CD8-positive, alpha-beta memory T cell (primary cell): ENCODE measurements at regions not wholly inside any gene's neighbourhood (a gene's known extent, or its start where the extent isn't known, plus 50 kb on each side); places are given as distances from the start of the nearest gene placed in this dataset.

Experiments used
- CTCF ChIA-PET: fragments of 350-600 bp; sonication (Branson Sonifier 250); formaldehyde crosslinking; loops from one replicate; lab custom pipeline; 2021; ENCODE audit warnings: antibody characterized with exemption; lab: Charles Lee
- POLR2A ChIA-PET: fragments of 350-600 bp; sonication (Branson Sonifier 250); formaldehyde crosslinking; loops from one replicate; lab custom pipeline; 2021; ENCODE audit warnings: antibody characterized with exemption; lab: Charles Lee
- DNase-seq, 5 donors: peaks; one replicate each; pipeline versions ENCODE4 v3.0.0 to v3.0.0-alpha.2; 2020 to 2022; ENCODE audit warnings: mixed read lengths in 1 of 5
- H3K27ac ChIP-seq: one replicate; pipeline ENCODE4 v1.7.0; 2013; ENCODE audit warnings: low read depth, mild to moderate bottlenecking, low read length, moderate library complexity
- H3K27me3 ChIP-seq: 2 replicates; pipeline ENCODE4 v1.7.0; 2013; ENCODE audit warnings: low read length, mild to moderate bottlenecking; ENCODE audit not compliant: insufficient read depth, poor library complexity, severe bottlenecking
- H3K36me3 ChIP-seq: 2 replicates; pipeline ENCODE4 v1.7.0; 2013; ENCODE audit warnings: mild to moderate bottlenecking, low read length, moderate library complexity; ENCODE audit not compliant: insufficient read depth
- H3K4me1 ChIP-seq: 2 replicates; pipeline ENCODE4 v1.7.0; 2013; ENCODE audit warnings: mild to moderate bottlenecking, low read length, moderate library complexity; ENCODE audit not compliant: insufficient read depth
- H3K4me3 ChIP-seq: 2 replicates; pipeline ENCODE4 v1.7.0; 2013; ENCODE audit warnings: mild to moderate bottlenecking, low read length
- H3K9me3 ChIP-seq: 2 replicates; pipeline ENCODE4 v1.7.0; 2013; ENCODE audit warnings: mild to moderate bottlenecking, low read length
- H3K27ac Mint-ChIP-seq, 8 donors: one replicate each; pipeline ENCODE4 v1.8.0; 2020 to 2021; ENCODE audit warnings: mixed read lengths in 8 of 8, mild to moderate bottlenecking in 6 of 8, inconsistent platforms in 3 of 8, moderate library complexity in 3 of 8
- H3K27me3 Mint-ChIP-seq, 2 donors: one replicate each; pipeline ENCODE4 v1.8.0; 2020 to 2021; ENCODE audit warnings: mixed read lengths in 2 of 2, mild to moderate bottlenecking in 1 of 2, moderate library complexity in 1 of 2
- H3K36me3 Mint-ChIP-seq, 3 donors: one replicate each; pipeline ENCODE4 v1.8.0; 2020 to 2021; ENCODE audit warnings: mixed read lengths in 3 of 3, inconsistent platforms in 1 of 3, mild to moderate bottlenecking in 1 of 3
- H3K4me1 Mint-ChIP-seq, 3 donors: one replicate each; pipeline ENCODE4 v1.8.0; 2020 to 2021; ENCODE audit warnings: mixed read lengths in 3 of 3, inconsistent platforms in 1 of 3, mild to moderate bottlenecking in 1 of 3
- H3K4me3 Mint-ChIP-seq, 7 donors: one replicate each; pipeline ENCODE4 v1.8.0; 2020 to 2021; ENCODE audit warnings: mixed read lengths in 7 of 7, mild to moderate bottlenecking in 6 of 7, moderate library complexity in 4 of 7, inconsistent platforms in 2 of 7
- H3K9me3 Mint-ChIP-seq, 5 donors: one replicate each; pipeline ENCODE4 v1.8.0; 2020 to 2022; ENCODE audit warnings: mixed read lengths in 5 of 5, mild to moderate bottlenecking in 3 of 5, moderate library complexity in 2 of 5, inconsistent platforms in 1 of 5

DNA sequence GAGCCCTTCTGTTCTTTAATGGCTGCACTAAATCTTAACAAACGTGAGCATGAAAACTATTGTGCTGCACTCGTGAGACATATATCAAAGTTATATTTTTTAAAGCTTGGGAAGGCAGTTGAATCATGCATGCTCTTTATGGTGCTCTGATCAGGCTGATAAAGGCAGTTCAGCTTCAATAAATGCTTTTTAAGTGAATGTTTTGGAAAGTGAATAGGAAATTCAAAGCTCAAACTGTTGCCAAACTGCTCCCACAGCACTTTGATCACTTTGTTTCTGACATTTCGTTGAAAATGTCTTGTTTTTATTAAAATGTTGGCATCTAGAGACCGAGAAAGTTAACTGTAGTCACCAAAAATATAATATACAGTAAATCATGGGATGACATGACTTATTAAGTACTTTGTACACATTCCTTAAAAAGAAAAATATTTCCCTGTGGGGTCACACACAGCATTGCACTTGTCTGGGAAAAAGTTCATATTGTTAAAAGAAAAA is 625.7 kb upstream of the PCDH9 start:
- no peaks in the 10 kb centered on the region for H3K27me3 ChIP-seq
- no peak overlapping the region for H3K4me3 ChIP-seq
- ChIA-PET CTCF (no interaction called here), POLR2A (no interaction called here)
- no peaks in the 10 kb centered on the region for H3K4me1 ChIP-seq
- Mint-ChIP-seq H3K9me3 (peaks cover 0 to 25% (median 9%) of the 10 kb centered on the region in 5 donors), H3K4me3 (no peak overlapping the region), H3K36me3 (no peaks in the 10 kb centered on the region), H3K27ac (no peak overlapping the region), H3K27me3 (no peaks in the 10 kb centered on the region), H3K4me1 (no peaks in the 10 kb centered on the region)
- H3K27ac ChIP-seq, result no peak overlapping the region
- no peak for DNase-seq
- no peaks in the 10 kb centered on the region for H3K36me3 ChIP-seq
- H3K9me3 ChIP-seq, result no peaks in the 10 kb centered on the region

DNA sequence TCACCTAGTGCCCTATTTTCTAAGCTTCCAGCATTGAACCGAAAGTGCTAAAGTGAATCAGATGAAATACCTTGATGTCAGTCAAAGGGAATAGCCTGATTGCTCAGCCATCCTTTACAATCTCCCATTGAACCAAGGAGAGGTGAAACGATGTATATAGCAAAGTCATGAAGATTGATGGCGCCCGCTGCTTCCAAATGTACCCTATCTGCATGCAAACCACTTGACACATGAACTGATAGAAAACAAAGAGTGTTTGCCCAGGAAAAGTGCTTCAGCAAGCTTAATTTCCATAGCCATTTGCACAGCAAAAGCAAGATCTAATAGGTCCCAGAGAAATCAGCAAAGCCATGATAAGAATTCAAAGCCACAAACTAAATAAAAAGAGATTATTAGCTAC is 624.9 kb upstream of the PCDH9 start:
- Histone ChIP-seq H3K27ac (no peak overlapping the region), H3K27me3 (no peaks in the 10 kb centered on the region), H3K36me3 (no peaks in the 10 kb centered on the region), H3K4me1 (no peaks in the 10 kb centered on the region), H3K9me3 (no peaks in the 10 kb centered on the region), H3K4me3 (no peak overlapping the region)
- Mint-ChIP-seq H3K9me3 (peaks cover 3 to 24% (median 9%) of the 10 kb centered on the region in 5 donors), H3K36me3 (no peaks in the 10 kb centered on the region), H3K27me3 (no peaks in the 10 kb centered on the region), H3K4me1 (no peaks in the 10 kb centered on the region), H3K27ac (peak overlapping the region in 1 of 8 donors; percentile 26), H3K4me3 (no peak overlapping the region)
- no peak for DNase-seq
- ChIA-PET CTCF (no interaction called here), POLR2A (no interaction called here)

- no peak overlapping the region for H3K27ac Mint-ChIP-seq
- no peaks in the 10 kb centered on the region for H3K36me3 Mint-ChIP-seq
- H3K4me3 Mint-ChIP-seq, result no peak overlapping the region
- no peaks in the 10 kb centered on the region for H3K4me1 ChIP-seq
- H3K9me3 Mint-ChIP-seq, result peaks cover 2 to 21% (median 15%) of the 10 kb centered on the region in 5 donors
- no peaks in the 10 kb centered on the region for H3K36me3 ChIP-seq
- H3K4me1 Mint-ChIP-seq, result no peaks in the 10 kb centered on the region
- H3K27me3 Mint-ChIP-seq, result no peaks in the 10 kb centered on the region
- ChIA-PET POLR2A (no interaction called here), CTCF (no interaction called here)
- H3K27ac ChIP-seq, result no peak overlapping the region
- no peak overlapping the region for H3K4me3 ChIP-seq
- DNase-seq, result no peak
- H3K27me3 ChIP-seq, result no peaks in the 10 kb centered on the region
- no peaks in the 10 kb centered on the region for H3K9me3 ChIP-seq
Observed at GRCh38 chr13:67844574-67844973, 614.4 kb upstream of the PCDH9 start.

- Histone ChIP-seq H3K36me3 (no peaks in the 10 kb centered on the region), H3K4me3 (no peak overlapping the region), H3K4me1 (no peaks in the 10 kb centered on the region), H3K27ac (no peak overlapping the region), H3K9me3 (no peaks in the 10 kb centered on the region), H3K27me3 (no peaks in the 10 kb centered on the region)
- Mint-ChIP-seq H3K36me3 (no peaks in the 10 kb centered on the region), H3K4me1 (no peaks in the 10 kb centered on the region), H3K4me3 (no peak overlapping the region), H3K27ac (no peak overlapping the region), H3K9me3 (peaks cover 2 to 26% (median 14%) of the 10 kb centered on the region in 5 donors), H3K27me3 (no peaks in the 10 kb centered on the region)
- ChIA-PET CTCF (no interaction called here), POLR2A (no interaction called here)
- DNase-seq, result no peak
Observed at GRCh38 chr13:67841071-67841470, 610.9 kb upstream of the PCDH9 start.

DNA sequence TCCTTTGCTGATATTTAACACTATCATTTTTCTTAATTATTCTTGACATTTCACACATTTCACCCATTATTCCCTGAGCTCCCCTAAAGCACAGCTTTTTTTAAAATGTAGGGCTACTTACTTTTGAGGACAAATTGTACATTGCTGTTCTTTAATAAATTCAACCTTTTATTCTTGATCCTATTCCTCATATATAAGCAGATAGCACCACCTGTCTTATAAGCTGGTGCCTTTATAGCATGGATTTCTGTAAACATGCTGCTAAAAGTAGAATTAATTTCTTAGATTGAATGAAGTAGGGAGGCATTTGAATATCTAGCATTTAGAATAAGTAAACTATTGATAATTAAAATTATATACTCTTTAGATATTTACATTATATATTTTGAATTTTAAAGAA is 603.4 kb upstream of the PCDH9 start:
- no peak overlapping the region for H3K4me3 Mint-ChIP-seq
- Histone ChIP-seq H3K9me3 (no peaks in the 10 kb centered on the region), H3K4me1 (no peaks in the 10 kb centered on the region), H3K4me3 (no peak overlapping the region), H3K27me3 (no peaks in the 10 kb centered on the region), H3K36me3 (no peaks in the 10 kb centered on the region), H3K27ac (no peak overlapping the region)
- no peaks in the 10 kb centered on the region for H3K27me3 Mint-ChIP-seq
- ChIA-PET CTCF (no interaction called here), POLR2A (no interaction called here)
- H3K9me3 Mint-ChIP-seq, result peaks cover 4 to 19% (median 9%) of the 10 kb centered on the region in 5 donors
- DNase-seq, result no peak
- H3K27ac Mint-ChIP-seq, result no peak overlapping the region
- H3K36me3 Mint-ChIP-seq, result no peaks in the 10 kb centered on the region
- no peaks in the 10 kb centered on the region for H3K4me1 Mint-ChIP-seq

DNA sequence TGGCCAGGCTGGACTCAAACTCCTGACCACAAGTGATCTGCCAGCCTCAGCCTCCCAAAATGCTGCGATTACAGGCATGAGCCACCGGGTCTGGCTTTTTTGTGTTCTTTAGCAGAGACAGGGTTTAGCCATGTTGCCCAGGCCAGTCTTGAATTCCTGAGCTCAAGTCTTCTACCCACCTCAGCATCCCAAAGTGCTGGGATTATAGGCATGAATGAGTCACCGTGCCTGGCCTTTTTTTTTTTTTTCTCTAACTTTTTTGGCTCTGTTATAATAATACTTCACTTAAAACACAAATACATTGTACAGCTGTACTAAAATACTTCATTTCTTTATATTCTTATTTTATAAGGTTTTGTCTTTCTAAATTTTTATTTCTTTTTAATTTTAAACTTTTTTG is 599.5 kb upstream of the PCDH9 start:
- H3K9me3 ChIP-seq, result no peaks in the 10 kb centered on the region
- Mint-ChIP-seq H3K27ac (no peak overlapping the region), H3K9me3 (peaks cover 5 to 26% (median 18%) of the 10 kb centered on the region in 5 donors), H3K4me1 (no peaks in the 10 kb centered on the region), H3K4me3 (no peak overlapping the region), H3K36me3 (no peaks in the 10 kb centered on the region), H3K27me3 (no peaks in the 10 kb centered on the region)
- H3K27me3 ChIP-seq, result no peaks in the 10 kb centered on the region
- no peaks in the 10 kb centered on the region for H3K4me1 ChIP-seq
- ChIA-PET POLR2A (no interaction called here), CTCF (no interaction called here)
- H3K36me3 ChIP-seq, result no peaks in the 10 kb centered on the region
- no peak overlapping the region for H3K4me3 ChIP-seq
- DNase-seq, result no peak
- H3K27ac ChIP-seq, result no peak overlapping the region

GRCh38 chr13:67827992-67828391 is 597.9 kb upstream of the PCDH9 start:
- POLR2A ChIA-PET, result no interaction called here
- H3K4me3 Mint-ChIP-seq, result no peak overlapping the region
- Histone ChIP-seq H3K27me3 (no peaks in the 10 kb centered on the region), H3K36me3 (no peaks in the 10 kb centered on the region), H3K27ac (no peak overlapping the region), H3K4me3 (no peak overlapping the region), H3K4me1 (no peaks in the 10 kb centered on the region), H3K9me3 (no peaks in the 10 kb centered on the region)
- no peak overlapping the region for H3K27ac Mint-ChIP-seq
- CTCF ChIA-PET, result no interaction called here
- no peak for DNase-seq
- H3K4me1 Mint-ChIP-seq, result no peaks in the 10 kb centered on the region
- H3K27me3 Mint-ChIP-seq, result no peaks in the 10 kb centered on the region
- H3K36me3 Mint-ChIP-seq, result peaks cover 0 to 1% (median 0%) of the 10 kb centered on the region in 3 donors
- peaks cover 5 to 28% (median 18%) of the 10 kb centered on the region in 5 donors for H3K9me3 Mint-ChIP-seq

DNA sequence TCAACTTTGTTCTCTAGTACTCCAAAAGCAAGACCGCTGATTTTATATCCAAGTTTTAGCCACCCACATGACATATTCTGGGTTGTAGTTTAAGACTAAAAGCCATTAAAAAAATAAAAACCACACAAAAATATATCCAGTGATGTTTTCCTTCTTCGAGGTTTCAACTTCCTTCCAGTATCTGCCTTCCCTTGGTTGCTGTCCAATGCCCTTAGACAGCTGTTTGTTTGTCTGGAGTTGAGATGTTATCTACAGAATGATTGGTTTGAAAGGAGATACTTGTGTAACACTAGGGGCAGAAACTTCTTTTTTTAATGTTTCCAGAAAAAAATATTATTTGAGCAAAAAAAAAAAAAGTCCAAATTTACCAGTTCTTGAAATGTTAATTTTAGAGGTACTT is 591.5 kb upstream of the PCDH9 start:
- no peak overlapping the region for H3K27ac ChIP-seq
- H3K9me3 Mint-ChIP-seq, result peaks cover 0 to 19% (median 10%) of the 10 kb centered on the region in 5 donors
- ChIA-PET CTCF (no interaction called here), POLR2A (no interaction called here)
- H3K27me3 ChIP-seq, result no peaks in the 10 kb centered on the region
- no peaks in the 10 kb centered on the region for H3K27me3 Mint-ChIP-seq
- no peaks in the 10 kb centered on the region for H3K9me3 ChIP-seq
- H3K4me1 ChIP-seq, result no peaks in the 10 kb centered on the region
- DNase-seq, result no peak
- H3K36me3 Mint-ChIP-seq, result peaks cover 0 to 1% (median 0%) of the 10 kb centered on the region in 3 donors
- no peaks in the 10 kb centered on the region for H3K4me1 Mint-ChIP-seq
- H3K27ac Mint-ChIP-seq, result no peak overlapping the region
- H3K36me3 ChIP-seq, result no peaks in the 10 kb centered on the region
- no peak overlapping the region for H3K4me3 Mint-ChIP-seq
- H3K4me3 ChIP-seq, result no peak overlapping the region

GRCh38 chr13:67806796-67807195 is 576.7 kb upstream of the PCDH9 start:
- CTCF ChIA-PET, result no interaction called here

More at GRCh38 chr13:67806796-67807195, 576.7 kb upstream of the PCDH9 start:
- H3K27me3 Mint-ChIP-seq, result no peaks in the 10 kb centered on the region
- no peaks in the 10 kb centered on the region for H3K27me3 ChIP-seq
- no peak overlapping the region for H3K4me3 ChIP-seq
- no peaks in the 10 kb centered on the region for H3K4me1 Mint-ChIP-seq
- H3K4me1 ChIP-seq, result no peaks in the 10 kb centered on the region
- H3K9me3 Mint-ChIP-seq, result peaks cover 3 to 42% (median 7%) of the 10 kb centered on the region in 5 donors
- no peak overlapping the region for H3K27ac ChIP-seq
- H3K27ac Mint-ChIP-seq, result no peak overlapping the region
- no peaks in the 10 kb centered on the region for H3K9me3 ChIP-seq
- POLR2A ChIA-PET, result no interaction called here
- no peaks in the 10 kb centered on the region for H3K36me3 Mint-ChIP-seq
- no peak for DNase-seq
- H3K36me3 ChIP-seq, result no peaks in the 10 kb centered on the region
- no peak overlapping the region for H3K4me3 Mint-ChIP-seq
